Esophagus muscularis mucosa (tissue), 4 donors: ENCODE measurements at regions not wholly inside any gene's neighbourhood (a gene's known extent, or its start where the extent isn't known, plus 50 kb on each side); places are given as distances from the start of the nearest gene placed in this dataset.

Experiments used
- CTCF ChIP-seq, 3 experiments: fragments of 200-600 bp in 2 of 3; fragments of 450-650 bp in 1 of 3; sonication (generic) in 2 of 3; IDR thresholded peaks; one replicate each; pipeline ENCODE4 v1.5.1; 2017 to 2019; ENCODE audit warnings: antibody characterized with exemption in 3 of 3, mild to moderate bottlenecking in 2 of 3, moderate library complexity in 1 of 3
- EP300 ChIP-seq: sonication (generic); formaldehyde crosslinking; IDR thresholded peaks from one replicate; pipeline ENCODE4 v1.6.1; 2017; ENCODE audit warnings: antibody characterized with exemption
- POLR2A ChIP-seq: fragments of 450-650 bp; IDR thresholded peaks from one replicate; pipeline ENCODE4 v1.6.1; 2017; ENCODE audit warnings: antibody characterized with exemption, moderate library complexity, mild to moderate bottlenecking, low read depth
- POLR2AphosphoS5 ChIP-seq, 2 donors: sonication (generic); formaldehyde crosslinking; IDR thresholded peaks; one replicate each; pipeline ENCODE4 v1.6.1; 2017; ENCODE audit warnings: antibody characterized with exemption in 2 of 2

- TF ChIP-seq CTCF (IDR thresholded peaks at IDR 0.05), result no peak
- TF ChIP-seq POLR2A, result no peak
- no peak for TF ChIP-seq EP300
- no peak for TF ChIP-seq POLR2AphosphoS5 (IDR thresholded peaks at IDR 0.05)
Measured at GRCh38 chr16:6560306-6561100, 772.1 kb upstream of the RBFOX1 start.
